NAMALWA (cell line): ENCODE measurements at regions not wholly inside any gene's neighbourhood (a gene's known extent, or its start where the extent isn't known, plus 50 kb on each side); places are given as distances from the start of the nearest gene placed in this dataset.

Experiments
- DNase-seq: peaks from one replicate; pipeline ENCODE4 v3.0.0-alpha.2; 2015; ENCODE audit warnings: low spot score

DNA sequence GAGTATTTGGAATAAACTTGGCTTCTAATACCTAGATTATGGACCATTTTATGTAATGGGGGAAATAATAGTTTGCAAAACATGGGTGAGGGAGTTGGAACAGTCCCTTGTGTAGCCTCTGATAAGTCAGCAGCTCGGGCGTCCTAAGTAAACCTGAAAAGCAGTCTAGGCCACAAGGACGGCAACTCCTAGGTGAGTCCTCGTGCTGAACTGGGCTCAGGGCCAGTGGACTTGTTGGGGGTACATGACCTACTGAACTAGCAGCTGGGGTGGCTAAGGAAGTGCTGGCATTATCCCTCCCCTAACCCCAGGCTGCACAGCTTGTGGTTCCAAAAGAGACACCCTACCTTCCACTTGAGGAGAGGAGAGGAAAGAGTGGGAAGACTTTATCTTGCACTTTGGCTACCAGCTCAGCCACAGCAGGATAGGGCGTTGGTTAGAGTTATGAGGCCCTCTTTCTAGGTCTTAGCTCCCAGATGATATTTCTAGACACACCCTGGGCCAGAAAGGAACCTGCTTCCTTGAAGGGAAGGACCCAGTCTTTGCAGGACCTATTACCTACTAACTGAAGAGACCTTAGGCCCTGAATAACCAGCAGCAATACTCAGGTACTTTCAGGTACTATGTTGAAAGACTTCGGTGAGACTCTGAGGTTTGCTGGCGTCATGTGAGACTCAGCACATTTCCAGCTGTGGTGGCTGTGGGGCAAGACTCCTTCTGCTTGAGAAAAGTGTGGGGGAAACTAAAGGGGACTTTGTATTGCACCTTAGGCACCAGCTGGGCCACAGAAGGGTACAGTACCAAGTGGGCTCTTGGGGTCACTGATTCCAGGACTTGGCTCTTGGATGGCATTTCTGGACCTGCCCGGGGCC lies 71.0 kb downstream of the AQP4 start:
- no peak for DNase-seq

DNA sequence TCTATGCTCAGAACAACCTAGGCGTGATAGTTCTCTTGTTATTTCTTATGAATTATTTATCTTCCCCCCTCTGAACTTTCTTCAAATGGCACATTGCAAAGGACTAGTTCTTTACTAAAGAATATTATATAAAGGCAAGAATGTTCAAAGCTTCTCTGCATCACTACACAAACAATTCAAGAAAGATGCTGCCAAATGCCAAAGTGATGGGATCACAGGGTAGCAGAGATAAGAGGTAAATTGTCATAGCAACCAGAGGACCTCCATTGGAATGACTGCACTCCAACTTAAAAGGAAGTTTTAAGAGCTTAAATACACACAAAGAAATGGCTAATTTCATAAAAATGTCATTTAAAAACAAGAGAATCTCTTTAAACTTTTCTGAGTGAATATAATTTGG lies 72.8 kb downstream of the AQP4 start:
- DNase-seq, result no peak

DNA sequence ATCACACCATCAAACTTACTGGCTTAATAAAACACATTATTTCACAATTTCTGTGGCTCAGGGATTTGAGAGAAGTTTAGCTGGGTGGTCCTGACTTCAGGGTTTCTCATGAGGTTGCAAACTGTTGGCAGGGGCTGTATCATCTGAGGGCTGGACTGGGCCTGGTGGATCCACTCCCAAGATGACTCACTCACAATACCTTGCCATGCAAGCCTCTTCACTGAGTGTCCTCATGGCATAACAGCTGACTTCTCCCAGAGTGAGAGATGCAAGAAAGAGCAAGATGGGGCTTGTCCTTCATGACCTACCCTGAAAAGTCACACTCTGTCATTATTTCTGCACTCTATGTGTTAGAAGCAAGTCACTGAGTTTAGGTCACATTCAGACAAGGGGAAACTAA lies 73.8 kb downstream of the AQP4 start:
- DNase-seq, result no peak

DNA sequence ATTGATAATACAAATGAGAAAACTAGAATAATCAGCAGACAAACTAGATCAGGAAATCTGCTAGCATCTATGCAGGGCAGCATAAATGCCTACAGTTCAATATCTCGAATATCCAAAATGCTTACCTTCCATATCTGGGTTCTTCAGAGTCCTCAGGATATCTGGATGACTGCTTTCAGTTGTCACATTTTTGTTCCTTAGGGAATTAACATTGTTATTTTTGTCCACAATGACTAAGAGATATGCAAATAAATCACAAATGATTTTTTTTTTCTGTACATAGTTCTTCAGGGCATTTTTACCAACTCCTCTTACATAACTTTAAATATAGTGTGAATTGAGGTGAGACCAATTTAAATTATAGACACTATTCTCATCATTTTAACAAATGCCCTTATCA lies 80.9 kb downstream of the AQP4 start:
- DNase-seq, result peak; percentile 9

DNA sequence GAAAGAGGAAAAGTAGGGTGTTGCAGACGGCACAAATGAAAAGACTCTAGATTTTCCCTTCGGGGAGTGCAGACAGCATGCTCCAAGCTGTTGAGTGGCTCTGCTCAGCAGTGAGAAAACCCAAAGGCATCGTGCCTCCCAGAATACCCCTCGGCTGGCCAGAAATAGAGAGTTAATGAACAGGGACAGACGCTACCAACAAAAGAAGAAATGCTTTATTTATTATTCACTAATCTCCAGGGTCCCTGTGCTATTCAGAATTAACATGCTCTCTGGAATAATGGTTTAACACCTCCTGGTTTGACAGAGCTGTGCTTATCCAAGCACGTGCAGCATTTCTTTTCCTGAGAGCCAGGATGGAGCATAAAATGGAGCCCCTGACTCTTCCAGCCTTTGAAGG lies 82.3 kb downstream of the AQP4 start:
- DNase-seq, result no peak

DNA sequence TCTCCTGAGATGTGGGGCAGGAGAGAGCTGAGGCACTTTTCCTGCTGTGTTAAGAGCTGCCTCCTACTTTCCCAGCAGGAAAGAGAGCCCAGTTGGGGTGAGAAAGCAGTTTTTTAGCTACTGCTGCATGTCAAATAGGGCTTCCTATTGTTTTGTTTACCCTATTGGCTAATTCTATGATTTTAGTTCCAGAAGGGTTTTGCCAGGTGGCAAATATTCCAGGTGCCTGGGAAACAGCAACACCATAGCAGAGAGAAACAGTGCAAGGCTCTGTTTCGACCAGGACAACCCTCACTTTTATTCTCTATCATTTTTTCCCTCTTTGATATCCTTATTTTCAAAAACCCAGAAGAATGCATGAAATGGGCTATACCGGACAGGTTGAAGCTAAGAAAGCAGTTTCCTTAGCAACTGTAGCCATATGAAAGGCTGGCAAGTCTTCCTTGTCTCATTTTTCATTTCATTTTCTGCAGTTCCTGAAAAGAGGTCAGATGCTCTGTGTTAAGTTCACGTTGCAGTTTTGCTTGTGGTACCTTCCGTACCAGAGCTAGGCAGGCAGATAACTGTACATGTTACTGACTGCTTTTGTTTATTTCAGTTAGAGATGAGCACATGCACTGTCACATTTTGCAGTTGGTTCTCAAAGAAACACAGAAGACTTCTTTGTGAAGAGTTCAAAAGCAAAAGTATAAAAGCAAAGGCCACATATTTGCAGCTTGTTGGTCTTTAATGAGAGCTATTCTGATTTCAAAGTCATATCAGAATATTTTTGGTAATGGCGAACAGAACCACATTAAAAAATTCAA lies 84.8 kb downstream of the AQP4 start:
- DNase-seq, result no peak

DNA sequence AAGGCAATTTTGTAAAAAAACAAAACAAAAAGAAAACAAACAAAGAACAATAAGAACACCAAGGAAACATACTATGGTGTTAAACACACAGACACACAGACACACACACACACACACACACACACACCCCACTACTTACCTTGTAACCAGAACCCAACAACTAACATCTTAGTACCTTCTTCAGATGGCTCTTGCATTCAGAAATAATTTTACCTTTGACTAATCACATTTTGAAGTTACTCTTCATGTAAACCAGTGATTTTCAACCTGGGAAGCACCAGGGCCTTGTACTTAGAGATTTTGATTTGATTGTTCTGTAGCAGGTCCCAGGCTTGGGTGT lies 87.5 kb downstream of the AQP4 start:
- no peak for DNase-seq

DNA sequence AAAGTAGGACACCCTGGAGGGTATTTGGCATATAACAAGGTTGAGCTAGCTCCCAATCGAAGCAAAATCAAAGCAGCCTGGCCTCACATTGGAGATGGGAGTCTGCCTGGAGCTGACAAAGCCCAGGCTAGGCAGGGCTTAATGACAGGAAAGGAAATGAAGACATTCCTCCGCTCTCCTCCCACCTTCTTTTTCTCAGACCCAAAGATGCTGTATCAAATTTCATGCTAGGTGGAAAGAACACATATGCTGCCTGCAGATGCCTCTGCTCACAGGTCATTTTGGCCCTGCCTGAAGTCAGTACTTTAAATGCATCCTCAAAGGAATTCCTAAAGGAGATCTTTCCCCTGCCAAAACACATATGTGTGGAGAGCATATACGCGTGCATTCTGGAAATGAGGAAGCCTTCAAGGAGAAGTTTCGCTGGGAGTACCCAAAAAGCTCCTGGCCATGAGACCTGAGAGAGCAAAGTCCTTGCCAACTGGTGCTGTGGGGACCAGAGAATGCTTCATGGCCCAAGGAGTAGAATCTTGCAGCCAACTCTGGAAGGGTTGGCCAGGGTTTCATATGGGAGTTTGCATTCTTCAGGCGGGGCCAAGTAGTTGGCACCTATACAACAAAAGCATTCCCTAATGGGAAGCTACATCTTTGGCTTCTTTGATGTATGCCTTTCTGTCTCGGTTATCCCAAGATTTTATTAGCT lies 88.0 kb downstream of the AQP4 start:
- DNase-seq, result no peak

DNA sequence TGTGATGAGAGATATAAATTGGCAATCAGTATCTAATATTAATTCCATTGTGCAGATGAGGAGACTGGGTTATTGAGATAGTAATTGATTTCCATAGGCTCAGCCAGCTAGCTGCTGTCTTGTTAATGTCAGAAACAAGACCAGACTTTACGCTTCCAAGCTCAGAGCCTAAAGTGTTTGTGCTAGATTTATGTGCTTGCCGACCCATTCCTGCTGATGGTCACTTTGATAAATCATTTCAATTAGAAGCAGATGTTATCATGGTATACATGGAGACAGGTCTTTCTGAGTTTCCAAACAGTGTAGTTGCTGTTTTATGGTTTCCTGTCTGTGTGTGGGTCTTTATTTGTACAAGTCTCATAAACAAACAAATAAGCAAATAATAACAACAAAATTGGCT lies 92.8 kb downstream of the AQP4 start:
- no peak for DNase-seq

DNA sequence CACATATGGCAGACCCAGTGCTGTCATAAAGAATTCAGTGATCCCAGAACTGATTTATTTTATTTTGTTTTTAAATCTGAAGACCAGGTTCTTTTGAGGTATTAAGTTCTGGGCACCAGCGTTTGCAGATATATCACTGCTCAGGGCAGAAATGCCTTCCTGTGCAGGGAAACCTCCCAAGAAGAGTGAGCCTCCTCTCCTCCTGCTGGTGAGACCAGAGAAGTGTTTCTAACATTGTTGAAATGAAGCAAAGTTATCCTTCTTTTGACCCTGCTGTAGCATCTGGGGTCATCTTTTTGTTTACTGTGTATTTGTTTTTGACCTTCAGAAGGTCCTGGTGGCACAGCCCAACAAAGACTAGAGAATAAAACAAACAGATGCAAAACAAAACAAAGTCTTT lies 94.0 kb downstream of the AQP4 start:
- DNase-seq, result peak; percentile 8

DNA sequence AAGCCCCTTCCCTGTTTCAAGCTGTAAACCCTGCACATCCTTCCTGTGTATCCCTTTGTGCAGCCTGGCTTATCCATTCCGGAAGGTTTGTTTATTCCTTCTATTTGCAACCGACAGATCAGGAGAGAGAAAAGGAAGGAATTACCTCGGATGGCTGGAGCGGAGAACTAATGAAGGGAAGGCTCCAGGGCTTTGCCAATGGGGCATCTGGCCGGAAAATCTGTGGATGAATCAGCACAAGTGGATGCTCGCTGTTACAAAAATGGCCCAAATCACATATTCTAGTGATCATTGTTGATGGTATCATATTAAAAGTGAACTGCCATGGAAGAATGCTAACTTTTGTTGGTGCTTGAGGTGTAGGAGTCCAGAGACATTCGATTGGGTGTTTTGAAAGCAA lies 97.1 kb downstream of the AQP4 start:
- no peak for DNase-seq

DNA sequence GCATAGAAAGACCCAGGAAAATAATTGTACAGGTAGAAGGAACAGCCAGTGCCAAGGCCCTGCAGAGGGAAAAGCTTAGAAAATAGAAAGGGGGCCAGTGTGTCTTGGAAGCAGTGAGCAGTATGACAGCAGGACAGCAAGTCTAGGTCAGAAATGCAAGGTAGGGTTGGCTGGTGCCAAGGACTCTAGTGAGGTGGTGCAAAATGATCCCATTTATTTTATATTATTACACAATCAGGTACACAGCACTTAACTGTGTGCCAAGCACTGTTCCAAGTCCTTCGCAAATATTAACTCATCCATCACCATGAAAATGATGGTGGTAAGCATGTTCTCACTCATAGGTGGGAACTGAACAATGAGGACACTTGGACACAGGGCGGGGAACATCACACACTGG lies 100.0 kb downstream of the AQP4 start:
- no peak for DNase-seq

DNA sequence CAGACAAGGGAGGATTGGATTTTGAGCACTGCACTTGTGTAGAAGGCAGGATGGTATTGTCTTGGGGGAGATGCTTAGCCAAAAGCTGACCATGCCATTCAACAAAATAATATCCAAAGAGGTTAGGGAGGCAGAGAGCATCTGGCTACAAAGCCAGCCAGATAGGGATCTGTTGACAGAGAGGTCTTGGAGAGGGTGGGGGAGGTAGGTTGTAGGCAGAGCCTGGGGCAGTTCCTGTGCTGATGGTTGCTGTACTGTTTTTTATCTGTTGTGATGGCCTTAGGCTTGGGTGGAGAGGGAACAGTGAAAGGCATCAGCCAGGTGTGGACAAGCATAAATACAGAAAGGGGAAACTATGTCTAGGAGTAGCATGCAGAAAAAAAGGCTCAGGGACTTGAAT lies 100.9 kb downstream of the AQP4 start:
- DNase-seq, result no peak

DNA sequence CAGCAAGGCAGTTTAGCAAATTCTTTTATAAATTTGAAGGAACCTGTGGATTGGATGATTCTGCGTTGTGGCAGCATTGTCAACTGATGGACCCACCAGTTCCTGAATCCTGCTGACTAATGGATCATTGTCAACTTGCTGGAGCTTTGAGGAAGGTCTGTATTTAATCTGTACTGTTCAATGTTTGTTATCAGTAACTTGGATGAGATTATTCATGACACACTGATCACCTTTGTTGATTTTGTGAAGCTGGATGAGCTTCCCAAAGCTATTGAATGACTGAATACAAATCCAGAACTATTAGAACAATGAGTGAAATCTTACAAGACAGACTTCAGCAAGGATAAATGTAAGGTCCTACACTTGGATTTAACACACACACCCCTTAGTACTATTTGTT lies 101.3 kb downstream of the AQP4 start:
- DNase-seq, result no peak

DNA sequence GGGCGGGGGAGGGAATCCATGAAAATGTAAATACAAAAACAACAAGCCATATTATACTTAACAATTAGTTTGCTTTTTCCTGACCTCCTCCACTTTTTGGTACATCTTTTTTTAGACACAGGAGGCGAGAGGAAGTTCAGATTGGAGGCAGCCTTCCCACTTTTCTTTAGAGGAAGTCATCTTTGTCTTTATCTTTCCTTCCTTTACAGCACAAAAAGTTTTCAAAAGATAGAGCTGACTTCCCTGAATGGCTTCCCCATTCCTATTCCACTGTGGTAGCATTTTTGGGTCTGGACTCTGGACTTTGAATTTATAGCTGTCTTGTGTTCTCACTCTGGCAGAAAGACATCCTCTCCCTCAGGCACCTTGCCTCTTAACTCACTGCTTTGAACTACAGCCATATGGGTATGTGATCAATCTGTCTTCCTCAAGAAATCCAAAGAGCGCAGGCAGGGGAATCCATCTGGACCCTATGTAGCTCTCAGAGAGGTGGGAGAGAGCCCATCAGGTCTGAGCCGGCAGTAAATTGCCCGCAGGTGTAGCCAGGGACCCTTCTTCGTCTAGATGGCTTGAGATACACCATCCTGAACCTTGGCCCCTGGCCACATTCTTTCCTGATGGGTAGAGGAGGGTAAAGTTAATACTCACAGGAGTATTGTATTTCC lies 101.9 kb downstream of the AQP4 start:
- DNase-seq, result no peak

DNA sequence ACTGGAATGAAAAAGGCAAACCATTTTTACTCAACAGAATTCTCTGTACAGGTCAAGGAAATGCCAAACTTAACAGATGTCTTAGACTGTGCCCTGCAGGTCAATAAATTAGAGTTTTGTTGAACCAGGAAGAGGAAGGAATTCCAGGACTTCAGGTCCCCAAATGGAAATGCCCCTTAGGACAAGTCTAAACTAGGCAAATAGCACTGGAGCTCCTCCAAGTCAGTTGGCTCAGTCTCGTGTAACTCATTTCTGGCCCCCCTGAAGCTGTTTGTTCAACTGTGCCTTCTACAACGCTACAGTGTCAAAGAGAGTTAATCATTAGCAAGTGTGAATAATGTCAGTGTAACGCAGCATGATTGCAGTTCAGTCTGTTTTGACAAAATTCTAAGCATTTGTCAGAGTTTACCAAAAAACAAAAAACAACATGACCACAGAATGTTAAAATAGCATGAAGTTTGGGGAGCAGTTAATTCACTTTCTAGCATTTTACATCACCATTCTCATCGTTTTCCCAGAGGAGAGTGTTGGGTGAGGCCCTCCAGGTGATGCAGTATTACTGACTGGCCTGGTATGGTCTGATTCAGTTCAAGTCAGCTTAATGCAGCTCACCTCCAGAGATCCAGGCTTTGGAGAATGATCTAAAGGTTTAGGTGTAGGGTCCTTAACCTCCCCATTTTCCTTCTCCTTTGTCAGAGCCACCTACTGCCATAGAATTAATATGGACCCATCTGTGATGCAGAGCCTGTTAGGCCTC lies 108.1 kb downstream of the AQP4 start:
- DNase-seq, result no peak

DNA sequence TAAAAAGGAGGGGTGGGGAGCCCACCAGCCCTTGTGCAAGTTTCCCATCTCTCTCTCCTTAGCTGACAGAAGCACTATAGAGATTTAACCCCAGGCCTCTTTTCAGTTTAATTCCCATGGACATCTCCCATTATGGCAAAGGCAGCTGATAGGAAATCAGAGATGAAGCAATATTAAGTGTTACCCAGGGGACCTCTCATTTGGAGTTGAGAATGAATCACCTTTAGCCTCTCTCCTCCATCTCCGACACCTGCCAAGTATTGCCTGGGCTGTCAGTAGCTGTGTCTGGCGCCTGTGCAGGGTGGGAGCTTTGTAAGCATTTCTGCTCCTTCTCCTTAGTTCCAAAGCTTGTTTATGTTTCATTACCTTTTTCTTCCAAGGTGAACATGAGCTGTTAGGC lies 109.0 kb downstream of the AQP4 start:
- DNase-seq, result no peak

DNA sequence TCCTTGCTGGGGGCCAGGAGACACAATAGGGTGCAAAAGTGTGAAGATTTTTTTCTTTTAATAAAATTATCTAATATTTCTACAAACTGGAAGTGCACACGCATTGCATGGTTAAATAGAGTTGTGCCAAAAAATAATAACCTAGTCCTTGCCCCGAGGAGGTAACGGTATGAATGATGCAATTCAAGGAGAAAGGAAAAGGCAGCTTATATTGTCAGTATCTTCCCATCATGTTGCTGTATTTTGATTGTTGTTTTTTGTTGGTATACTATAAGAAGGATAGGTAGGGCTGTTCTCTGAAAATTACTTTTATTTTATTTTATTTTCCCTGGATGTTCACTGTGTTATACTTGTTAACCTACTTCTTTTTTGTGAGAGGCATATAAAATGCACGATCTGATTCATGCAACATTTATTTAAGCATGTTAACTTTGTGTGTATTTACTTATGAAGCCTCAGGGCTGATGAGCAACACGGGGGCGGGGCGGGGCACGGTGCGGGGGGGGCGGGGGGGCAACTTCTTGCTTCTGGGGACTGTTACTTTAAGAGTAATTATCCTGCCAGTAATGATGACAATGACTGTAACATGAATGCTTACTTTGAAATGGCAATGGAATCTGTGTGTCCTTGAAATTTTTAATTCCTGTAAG lies 118.6 kb downstream of the AQP4 start:
- DNase-seq, result no peak

DNA sequence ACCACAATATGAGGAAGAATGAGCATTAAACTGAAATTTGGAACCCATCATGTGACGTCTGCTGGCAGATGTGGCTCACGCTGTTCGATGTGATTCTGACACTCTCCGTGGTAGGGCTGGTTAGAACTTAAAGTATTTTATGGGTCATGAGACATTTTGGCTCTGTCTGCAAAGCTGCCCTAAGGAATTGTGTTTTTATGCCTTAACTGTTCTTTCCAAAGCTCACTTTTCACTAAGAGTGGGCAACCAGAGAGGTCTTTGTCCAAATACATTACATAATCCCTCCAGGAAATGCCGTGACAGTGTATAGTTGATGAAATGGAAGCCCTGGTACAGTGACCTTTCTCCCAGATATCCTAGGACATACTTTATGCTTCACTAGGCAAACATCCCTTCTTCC lies 119.1 kb downstream of the AQP4 start:
- no peak for DNase-seq

DNA sequence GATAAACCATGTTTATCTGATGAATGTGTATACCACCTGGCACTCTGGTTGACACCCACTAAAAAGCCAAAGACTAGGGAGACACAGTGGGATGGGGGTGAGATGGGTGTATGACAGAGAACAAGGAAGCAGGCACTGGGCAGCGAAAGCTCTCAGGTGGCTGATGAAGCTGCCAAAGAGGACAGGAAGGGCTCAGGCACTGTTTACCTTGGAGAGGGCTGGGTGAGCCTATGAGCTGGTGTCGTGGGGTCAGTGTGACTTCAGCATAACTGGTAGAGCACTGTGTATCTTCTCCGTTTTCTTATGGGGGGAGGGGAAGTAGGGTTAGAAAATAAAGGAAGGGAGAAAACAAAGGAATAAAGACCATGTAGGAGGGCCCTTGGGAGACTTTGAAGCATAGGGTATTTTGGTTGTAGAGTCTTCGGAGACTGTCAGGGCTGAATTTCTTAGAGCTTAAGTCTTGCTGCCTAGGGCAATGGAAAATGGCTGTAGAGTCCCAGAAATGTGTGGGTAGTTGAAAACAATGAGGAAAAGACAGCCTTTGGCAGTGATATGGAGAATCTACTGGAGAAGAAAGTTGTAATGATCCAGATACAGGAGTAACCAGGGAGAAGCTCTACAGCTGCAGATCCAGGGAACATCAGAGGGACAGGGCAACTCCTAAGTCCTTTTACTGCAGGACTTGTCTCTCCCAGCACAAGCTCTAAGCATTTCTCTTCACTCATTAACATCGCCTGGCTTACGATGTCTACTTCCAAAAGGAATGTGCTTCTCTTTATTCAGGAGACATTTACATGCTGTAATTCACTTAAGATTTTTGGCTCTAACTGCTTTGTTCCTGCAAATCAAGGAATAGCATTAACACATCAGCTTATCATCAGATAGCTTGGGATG lies 120.0 kb downstream of the AQP4 start:
- no peak for DNase-seq
